CD1c-positive myeloid dendritic cell (primary cell): ENCODE measurements at regions not wholly inside any gene's neighbourhood (a gene's known extent, or its start where the extent isn't known, plus 50 kb on each side); places are given as distances from the start of the nearest gene placed in this dataset.
"Not testable (repeated sequence)": the region's sequence is repeated elsewhere in the genome, so short reads cannot be mapped to it uniquely, and the experiment has no call there.

Experiments
- DNase-seq: peaks from one replicate; pipeline ENCODE4 v3.0.0-alpha.2; 2016; ENCODE audit errors: extremely low spot score

- no peak for DNase-seq
These were observed 661.8 kb upstream of the RGMB start for GRCh38 chr5:98111686-98112085.

DNA sequence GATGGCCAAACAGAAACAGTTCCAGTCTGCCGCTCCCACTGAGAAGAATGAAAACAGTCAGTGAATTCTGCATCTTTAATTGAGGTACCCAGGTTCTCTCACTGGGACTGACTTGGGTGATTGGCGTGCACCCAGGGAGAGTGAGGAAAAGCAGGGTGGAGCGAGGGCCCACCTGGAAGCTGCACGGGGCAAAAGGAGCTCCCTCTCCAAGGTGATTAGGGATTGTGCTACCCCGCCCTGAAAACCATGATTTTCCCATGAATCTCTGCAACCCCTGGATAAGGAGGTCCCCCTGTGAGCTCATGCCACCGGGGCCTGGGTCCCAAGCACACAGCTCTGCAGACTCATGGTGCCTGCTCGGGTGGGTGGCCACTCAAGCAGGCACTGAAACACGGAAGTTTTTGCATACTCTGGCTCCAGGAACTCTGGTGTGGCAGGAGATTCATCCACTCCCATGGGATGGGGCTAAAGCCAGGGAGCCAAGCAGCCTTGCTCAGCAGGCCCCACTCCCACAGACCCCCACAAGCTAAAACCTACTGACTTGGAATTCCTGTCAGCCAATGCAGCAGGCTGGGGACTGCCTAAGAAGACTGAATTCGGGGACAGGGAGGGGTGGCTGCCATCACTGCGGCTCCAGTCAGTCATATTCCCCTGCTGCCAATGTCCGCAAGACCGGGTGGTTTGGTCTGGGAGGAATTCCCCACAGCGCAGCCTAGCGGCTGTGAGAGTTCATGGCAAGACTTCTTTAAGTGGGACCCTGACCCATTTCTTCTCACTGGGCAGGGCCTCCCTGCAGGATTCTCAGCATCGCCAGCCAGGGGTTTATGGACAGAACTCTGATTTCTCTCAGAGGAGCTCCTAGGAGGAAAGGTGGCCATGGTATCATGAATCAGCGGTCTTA lies 652.2 kb upstream of the RGMB start:
- no peak for DNase-seq

- no peak for DNase-seq
These were observed 645.2 kb upstream of the RGMB start for GRCh38 chr5:98128271-98128670.

DNA sequence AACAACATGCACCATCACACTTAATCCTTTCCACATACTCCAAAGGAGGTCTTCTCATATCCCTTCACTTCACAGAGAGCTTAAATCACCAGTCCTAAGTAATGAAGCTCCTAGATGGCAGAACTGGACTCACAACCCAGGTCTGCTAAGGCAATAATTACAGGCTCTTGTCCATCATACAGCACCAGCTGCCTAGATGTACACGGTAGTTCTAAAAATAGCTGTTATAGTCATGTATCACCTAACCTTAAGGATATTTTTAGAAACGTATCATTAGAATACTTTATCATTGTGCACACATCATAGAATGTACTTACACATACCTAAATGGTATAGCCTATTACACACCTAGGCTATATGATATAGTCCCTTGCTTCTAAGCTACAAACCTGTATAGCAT lies 644.6 kb upstream of the RGMB start:
- no peak for DNase-seq

- no peak for DNase-seq
These were observed 643.0 kb upstream of the RGMB start for GRCh38 chr5:98130261-98131035.

GRCh38 chr5:98144116-98144515 lies 629.3 kb upstream of the RGMB start:
- DNase-seq, result no peak

DNA sequence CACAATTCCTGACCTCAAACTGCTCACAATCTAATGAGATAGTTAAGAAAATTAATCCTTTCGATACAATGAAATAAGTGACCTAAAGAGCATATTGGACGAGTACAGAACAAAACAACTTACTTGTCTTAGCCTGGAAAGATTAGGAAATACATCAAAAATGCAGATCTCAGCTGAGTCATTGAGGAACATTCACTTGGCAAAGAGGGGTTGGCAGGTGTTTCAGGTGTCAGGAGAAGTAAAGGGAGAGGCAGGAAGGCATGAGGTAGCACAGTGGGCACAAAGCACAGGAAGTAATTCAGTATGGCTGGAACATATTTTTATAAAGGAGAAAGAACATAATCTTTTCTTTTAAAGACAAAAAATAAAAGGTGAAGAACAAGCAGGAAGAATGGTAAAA lies 628.8 kb upstream of the RGMB start:
- no peak for DNase-seq

- no peak for DNase-seq
These were observed 616.1 kb upstream of the RGMB start for GRCh38 chr5:98157368-98157767.

DNA sequence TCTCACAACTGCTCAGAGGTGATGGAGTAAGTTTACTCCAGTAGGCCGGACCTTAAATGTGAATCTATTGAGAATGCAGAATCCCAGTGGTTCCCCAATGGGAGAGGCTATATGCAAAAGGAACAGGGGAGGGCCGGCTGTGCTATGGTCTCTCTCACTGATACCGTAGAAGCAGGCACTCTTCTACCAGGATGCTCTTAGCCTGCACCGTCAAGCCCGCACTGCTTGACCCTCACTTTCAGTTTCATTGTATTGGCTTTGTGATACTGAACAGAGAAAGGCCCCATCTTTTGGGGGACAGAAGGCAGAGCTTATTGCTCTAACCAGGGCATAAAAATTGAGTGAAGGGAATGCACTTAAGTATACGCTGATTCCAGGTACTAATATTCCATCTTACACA lies 615.0 kb upstream of the RGMB start:
- no peak for DNase-seq

GRCh38 chr5:98163796-98164493 lies 609.5 kb upstream of the RGMB start:
- no peak for DNase-seq

GRCh38 chr5:98168871-98169270 lies 604.6 kb upstream of the RGMB start:
- DNase-seq, result no peak

GRCh38 chr5:98170994-98171393 lies 602.5 kb upstream of the RGMB start:
- DNase-seq, result no peak

DNA sequence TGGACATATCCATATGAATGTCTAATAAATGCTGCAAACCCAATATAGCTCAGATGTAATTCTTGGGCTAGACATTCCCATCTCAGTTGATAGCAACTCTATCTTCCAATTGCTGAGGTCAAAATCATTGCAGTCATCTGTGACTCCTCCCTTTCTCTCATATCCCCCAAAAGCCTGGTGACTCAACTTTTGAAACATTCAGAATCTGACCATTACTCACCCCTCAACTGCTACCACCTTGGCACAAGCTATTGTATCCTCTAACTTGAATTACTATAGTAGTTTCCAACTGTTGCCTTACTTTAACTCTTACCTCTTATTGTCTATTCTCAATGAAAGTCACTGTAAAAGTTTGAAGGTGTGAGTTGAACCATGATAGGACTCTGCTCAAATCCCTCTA lies 600.1 kb upstream of the RGMB start:
- no peak for DNase-seq

- no peak for DNase-seq
These were observed 598.0 kb upstream of the RGMB start for GRCh38 chr5:98175474-98175873.

GRCh38 chr5:98179791-98180755 lies 593.4 kb upstream of the RGMB start:
- DNase-seq, result no peak

- DNase-seq, result no peak
These were observed 587.3 kb upstream of the RGMB start for GRCh38 chr5:98186128-98186527.

DNA sequence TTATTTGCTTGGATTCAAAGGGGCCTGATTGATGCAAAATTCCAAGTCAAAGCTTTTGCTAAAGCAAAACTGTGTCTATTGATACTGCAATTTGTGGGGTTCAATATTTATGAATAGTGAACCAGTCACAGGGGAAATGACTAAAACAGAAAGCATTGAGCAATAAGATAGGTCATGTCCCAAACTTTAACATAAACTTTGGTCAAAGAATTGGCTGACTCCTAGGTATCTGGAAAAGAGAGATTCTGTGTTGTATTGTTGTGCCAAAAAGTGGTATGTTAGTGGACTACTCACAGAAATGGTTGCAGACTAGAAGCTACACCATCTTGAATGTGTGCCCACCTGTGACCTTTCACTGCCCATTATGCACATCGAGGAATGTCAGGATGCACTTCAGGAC lies 585.5 kb upstream of the RGMB start:
- DNase-seq, result no peak

GRCh38 chr5:98190344-98190743 lies 583.1 kb upstream of the RGMB start:
- not testable (repeated sequence) for DNase-seq

DNA sequence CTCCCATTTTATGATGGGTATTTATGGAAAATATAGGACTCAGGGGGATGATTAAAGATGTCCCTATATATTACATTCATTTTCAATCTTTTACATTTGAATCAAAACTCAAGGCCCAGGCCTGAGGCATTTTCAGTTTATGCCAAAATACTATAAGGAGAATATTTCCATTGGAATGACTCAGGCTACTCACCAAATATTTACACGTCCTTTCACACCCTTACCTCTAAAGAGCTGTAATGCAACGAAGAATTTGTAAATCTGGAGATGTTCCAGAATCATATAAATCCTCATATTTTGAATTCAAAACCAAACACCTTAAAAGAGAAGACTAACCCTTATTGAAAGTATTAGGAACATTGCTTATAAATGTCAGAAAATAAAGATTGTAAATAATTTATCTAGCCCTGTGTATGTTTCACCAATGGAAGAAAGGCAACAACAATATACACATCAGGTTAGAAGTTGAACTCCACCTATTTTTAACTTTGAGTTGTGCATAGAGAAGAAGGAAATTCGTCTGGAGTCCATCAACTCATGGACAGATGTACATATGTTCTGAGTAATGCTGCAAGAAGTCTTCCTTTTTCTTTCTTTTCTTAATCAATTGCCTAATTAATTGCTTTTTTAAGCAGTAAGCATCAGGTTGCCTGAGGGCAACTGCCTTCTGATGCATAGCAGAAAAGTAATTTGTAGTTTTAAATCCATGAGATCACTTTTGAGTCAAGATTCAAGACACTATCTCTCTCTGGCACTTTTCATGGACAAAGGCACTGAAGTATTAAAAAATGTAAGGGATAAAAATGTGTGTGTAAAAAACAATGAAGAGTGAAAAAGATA lies 579.3 kb upstream of the RGMB start:
- no peak for DNase-seq
